Eye (tissue), 1 donor: ENCODE measurements at regions not wholly inside any gene's neighbourhood (a gene's known extent, or its start where the extent isn't known, plus 50 kb on each side); places are given as distances from the start of the nearest gene placed in this dataset.
A peak's percentile ranks its signal among the peaks of the same experiment; 100 is the strongest.

Source experiments
- DNase-seq: peaks from one replicate; pipeline ENCODE4 v3.0.0-alpha.2; 2015

- DNase-seq: no peak
These were observed 75.2 kb upstream of the LCLAT1 start for GRCh38 chr2:30371772-30372373.

- no peak for DNase-seq
These were observed 74.2 kb upstream of the LCLAT1 start for GRCh38 chr2:30372826-30373225.

DNA sequence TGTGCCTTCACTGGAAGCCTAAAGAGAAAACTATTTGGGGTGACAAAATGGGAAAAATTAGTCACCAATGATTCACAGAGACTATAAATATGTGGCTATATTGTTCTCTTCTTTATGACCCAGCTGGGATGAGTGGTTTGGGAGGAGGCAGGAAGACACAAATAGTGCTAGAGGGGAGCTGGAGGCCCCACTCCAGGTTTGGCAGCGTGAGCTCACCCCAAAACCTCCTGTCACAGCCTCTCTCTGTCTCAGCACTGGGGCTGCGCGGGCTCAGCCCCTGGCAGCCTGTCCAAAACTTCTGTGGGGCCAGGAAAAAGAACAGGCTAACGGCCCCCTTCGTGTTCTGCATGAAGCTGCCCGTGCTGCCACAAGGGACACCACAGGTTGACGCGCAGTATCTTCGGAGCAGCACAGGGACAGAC lies 73.2 kb upstream of the LCLAT1 start:
- DNase-seq: peak; percentile 27

DNA sequence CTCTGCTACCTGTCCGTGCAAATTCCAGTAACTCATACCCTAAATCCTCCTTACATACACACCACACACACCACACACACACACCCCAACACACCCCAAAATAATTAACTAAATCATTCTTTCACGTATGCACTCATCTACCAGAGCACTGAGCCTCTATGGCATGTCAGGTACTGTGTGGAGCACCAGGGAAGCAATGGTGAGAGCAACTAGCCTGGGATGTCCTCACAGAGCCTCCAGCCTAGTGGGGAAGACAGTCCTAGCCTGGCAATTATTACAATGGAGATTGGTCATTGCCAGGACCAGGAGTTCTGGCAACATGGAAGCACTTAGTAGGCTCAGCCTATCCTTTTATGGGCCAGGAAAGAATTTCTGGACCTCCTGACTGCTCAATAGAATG lies 72.7 kb upstream of the LCLAT1 start:
- no peak for DNase-seq

DNA sequence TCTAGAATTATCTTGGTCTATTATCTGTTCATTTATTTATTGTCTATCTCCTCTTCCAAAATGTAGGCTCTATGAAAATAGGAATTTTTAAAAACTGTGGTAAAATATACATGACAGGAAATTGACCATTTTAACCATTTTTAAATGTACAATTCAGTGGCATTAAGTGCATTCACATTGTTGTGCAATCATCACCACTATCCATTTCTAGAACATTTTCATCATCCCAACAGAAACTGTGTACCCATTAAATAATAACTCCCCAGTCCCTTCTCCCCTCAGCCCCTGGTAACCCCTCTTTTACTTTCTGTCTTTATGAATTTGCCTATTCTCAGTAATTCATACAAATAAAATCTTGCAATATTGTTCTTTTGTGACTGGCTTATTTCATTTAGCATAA lies 71.1 kb upstream of the LCLAT1 start:
- DNase-seq: no peak

DNA sequence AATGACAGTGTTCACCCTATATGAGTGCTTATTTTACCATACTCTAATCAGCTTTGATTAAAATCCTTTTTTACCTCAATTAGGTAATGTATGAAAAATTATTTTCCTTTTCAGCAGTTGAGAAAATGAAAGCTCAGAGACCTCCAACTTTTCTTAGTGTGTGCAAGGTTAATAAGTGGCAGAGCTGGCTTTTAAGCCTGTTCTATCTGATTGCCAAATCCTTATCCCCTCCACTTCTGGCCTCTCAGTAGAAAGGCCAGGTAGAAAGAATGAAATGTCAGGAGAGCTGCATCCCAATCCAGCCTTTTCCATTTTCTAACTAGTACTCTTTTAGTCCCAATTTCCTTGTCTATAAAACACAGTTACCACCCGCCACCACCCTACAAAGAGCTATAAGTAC lies 67.6 kb upstream of the LCLAT1 start:
- DNase-seq: no peak

- DNase-seq: no peak
These were observed 66.2 kb upstream of the LCLAT1 start for GRCh38 chr2:30380824-30381223.

- DNase-seq: no peak
These were observed 64.8 kb upstream of the LCLAT1 start for GRCh38 chr2:30382162-30382783.

- no peak for DNase-seq
These were observed 64.1 kb upstream of the LCLAT1 start for GRCh38 chr2:30382995-30383394.

- DNase-seq: peak; percentile 7
These were observed 61.7 kb upstream of the LCLAT1 start for GRCh38 chr2:30385327-30385726.

GRCh38 chr2:30392097-30392496 lies 54.9 kb upstream of the LCLAT1 start:
- DNase-seq: no peak

DNA sequence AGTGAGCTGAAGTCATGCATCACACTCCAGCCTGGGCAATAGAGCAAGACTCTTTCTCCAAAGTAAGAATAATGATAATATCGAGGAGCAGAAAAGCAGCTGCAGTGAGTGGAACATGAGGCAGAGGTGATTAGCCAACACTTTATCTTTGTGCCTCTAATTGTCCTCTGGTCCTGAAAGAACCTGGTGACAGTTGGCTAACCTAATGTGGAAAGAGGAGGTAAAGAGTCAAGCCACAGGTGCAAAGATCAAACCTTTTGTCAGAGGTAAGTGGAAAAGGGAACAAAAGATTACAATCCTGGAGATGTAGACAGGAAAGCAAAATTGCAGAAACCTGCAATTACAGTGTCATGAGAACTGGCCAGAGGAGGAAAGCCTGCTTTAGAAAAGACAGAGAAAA lies 53.5 kb upstream of the LCLAT1 start:
- no peak for DNase-seq

DNA sequence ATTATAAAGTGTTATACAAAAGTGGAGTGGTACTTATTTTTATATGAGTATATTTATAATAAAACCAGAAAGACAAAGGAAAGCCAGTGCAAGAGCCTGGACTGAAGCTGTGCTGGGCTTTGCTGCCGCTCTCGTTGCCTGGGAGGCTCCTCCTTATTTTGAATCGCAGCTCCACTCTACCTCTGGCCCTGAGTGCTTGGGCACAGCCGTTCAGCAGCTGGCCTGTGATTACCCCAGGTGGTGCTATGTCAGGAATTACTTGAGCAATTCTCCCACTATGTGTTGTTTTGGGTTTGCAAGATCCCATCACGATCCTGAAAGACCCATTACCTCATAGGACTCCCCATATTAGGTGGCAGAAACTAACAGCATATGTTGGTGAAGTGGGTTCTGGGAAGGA lies 53.0 kb upstream of the LCLAT1 start:
- DNase-seq: no peak

- DNase-seq: no peak
These were observed 50.4 kb upstream of the LCLAT1 start for GRCh38 chr2:30396436-30397232.
